Esophagus muscularis mucosa (tissue), 4 donors: ENCODE measurements at regions not wholly inside any gene's neighbourhood (a gene's known extent, or its start where the extent isn't known, plus 50 kb on each side); places are given as distances from the start of the nearest gene placed in this dataset.

Experiments used
- CTCF ChIP-seq, 3 experiments: fragments of 200-600 bp in 2 of 3; fragments of 450-650 bp in 1 of 3; sonication (generic) in 2 of 3; IDR thresholded peaks; one replicate each; pipeline ENCODE4 v1.5.1; 2017 to 2019; ENCODE audit warnings: antibody characterized with exemption in 3 of 3, mild to moderate bottlenecking in 2 of 3, moderate library complexity in 1 of 3
- EP300 ChIP-seq: sonication (generic); formaldehyde crosslinking; IDR thresholded peaks from one replicate; pipeline ENCODE4 v1.6.1; 2017; ENCODE audit warnings: antibody characterized with exemption
- POLR2A ChIP-seq: fragments of 450-650 bp; IDR thresholded peaks from one replicate; pipeline ENCODE4 v1.6.1; 2017; ENCODE audit warnings: antibody characterized with exemption, moderate library complexity, mild to moderate bottlenecking, low read depth

GRCh38 chr4:38510201-38510600 lies 153.8 kb upstream of the KLF3 start:
- TF ChIP-seq POLR2A (no peak), CTCF (IDR thresholded peaks at IDR 0.05) (no peak), EP300 (no peak)
